ENCODE measurements at regions not wholly inside any gene's neighbourhood (a gene's known extent, or its start where the extent isn't known, plus 50 kb on each side); places are given as distances from the start of the nearest gene placed in this dataset.

- TF ChIP-seq, protein P1, sequence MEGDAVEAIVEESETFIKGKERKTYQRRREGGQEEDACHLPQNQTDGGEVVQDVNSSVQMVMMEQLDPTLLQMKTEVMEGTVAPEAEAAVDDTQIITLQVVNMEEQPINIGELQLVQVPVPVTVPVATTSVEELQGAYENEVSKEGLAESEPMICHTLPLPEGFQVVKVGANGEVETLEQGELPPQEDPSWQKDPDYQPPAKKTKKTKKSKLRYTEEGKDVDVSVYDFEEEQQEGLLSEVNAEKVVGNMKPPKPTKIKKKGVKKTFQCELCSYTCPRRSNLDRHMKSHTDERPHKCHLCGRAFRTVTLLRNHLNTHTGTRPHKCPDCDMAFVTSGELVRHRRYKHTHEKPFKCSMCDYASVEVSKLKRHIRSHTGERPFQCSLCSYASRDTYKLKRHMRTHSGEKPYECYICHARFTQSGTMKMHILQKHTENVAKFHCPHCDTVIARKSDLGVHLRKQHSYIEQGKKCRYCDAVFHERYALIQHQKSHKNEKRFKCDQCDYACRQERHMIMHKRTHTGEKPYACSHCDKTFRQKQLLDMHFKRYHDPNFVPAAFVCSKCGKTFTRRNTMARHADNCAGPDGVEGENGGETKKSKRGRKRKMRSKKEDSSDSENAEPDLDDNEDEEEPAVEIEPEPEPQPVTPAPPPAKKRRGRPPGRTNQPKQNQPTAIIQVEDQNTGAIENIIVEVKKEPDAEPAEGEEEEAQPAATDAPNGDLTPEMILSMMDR (IDR thresholded peaks at IDR 0.05; ENCODE audit: borderline replicate concordance, extremely low read depth, low read length, poor library complexity, severe bottlenecking), result no peak
- no peak for TF ChIP-seq EZH2 (IDR thresholded peaks at IDR 0.05; ENCODE audit: borderline replicate concordance, low read depth, low read length, severe bottlenecking)
Measured at GRCh38 chr2:234768608-234769196, 183.1 kb upstream of the SH3BP4 start.

Data from DND-41 (cell line).